ENCODE measurements at regions not wholly inside any gene's neighbourhood (a gene's known extent, or its start where the extent isn't known, plus 50 kb on each side); places are given as distances from the start of the nearest gene placed in this dataset.

- no peaks in the 10 kb centered on the region for H4K20me1 ChIP-seq (replicated peaks; ENCODE audit: control insufficient read depth, insufficient read depth, low read length)
- DNase-seq (ENCODE audit: extremely low read depth in 1 of 4, low spot score in 3 of 4): no peak
- H3K4me1 ChIP-seq (replicated peaks in 1 of 2; ENCODE audit: control insufficient read depth in 2 of 2, insufficient read depth in 2 of 2, low read length in 2 of 2): no peaks in the 10 kb centered on the region; a peak in 1 of 5 replicates
- no peaks in the 10 kb centered on the region for H3K9me1 ChIP-seq (ENCODE audit: control insufficient read depth, insufficient read depth, low read length)
- CTCF ChIA-PET (ENCODE audit: low intra/inter-chr PET ratio): no interaction called here
- no peak overlapping the region for H3K4me2 ChIP-seq (ENCODE audit: insufficient read depth, low read length)
- POLR2A ChIA-PET: no interaction called here
- WGBS (ENCODE audit: insufficient coverage, low coverage, missing lambda C conversion rate): 3% methylated on average over 3 of the region's 3 CpGs
- no peak overlapping the region for H3K27ac ChIP-seq (ENCODE audit: extremely low read depth, low read depth, low read length)
- H3K79me2 ChIP-seq (ENCODE audit: control insufficient read depth, insufficient read depth, low read length): no peaks in the 10 kb centered on the region
- intact Hi-C loops (cut with micrococcal nuclease): no loop called here
- H3K9ac ChIP-seq (ENCODE audit: insufficient read depth in 1 of 2, low read depth in 2 of 2, low read length in 2 of 2): no peak overlapping the region
- no peak for FAIRE-seq
- in situ Hi-C loops (cut with MboI): no loop called here
- no peak for ATAC-seq
- H3K9me3 ChIP-seq (replicated peaks; ENCODE audit: control insufficient read depth, insufficient read depth, low read depth, low read length): no peaks in the 10 kb centered on the region
- H3K36me3 ChIP-seq (ENCODE audit: control insufficient read depth, insufficient read depth, low read length): no peaks in the 10 kb centered on the region
- no TSS peak for BruUV-seq (replicated peaks)
- no peak overlapping the region for H2AFZ ChIP-seq (ENCODE audit: low read depth, low read length)
- H3K27me3 ChIP-seq (ENCODE audit: control insufficient read depth in 2 of 2, insufficient read depth in 2 of 2, low read length in 2 of 2): peaks cover 7 to 15% of the 10 kb centered on the region in 2 experiments; a peak in 4 of 5 replicates
- no peak overlapping the region for H3K4me3 ChIP-seq
- TF ChIP-seq ZEB2 (IDR thresholded peaks at IDR 0.05) (no peak), ZC3H8 (IDR thresholded peaks at IDR 0.05) (no peak), RFX1 (IDR thresholded peaks at IDR 0.05) (no peak), CEBPG (CRISPR knock-in tag; IDR thresholded peaks at IDR 0.05) (no peak), CEBPG (tag; conservative IDR thresholded peaks at IDR 0.05 in 1 of 2, IDR thresholded peaks at IDR 0.05 in 1 of 2) (no peak), GTF2A2 (tag; IDR thresholded peaks at IDR 0.05) (no peak), MITF (IDR thresholded peaks at IDR 0.05) (no peak), GTF2F1 (IDR thresholded peaks at IDR 0.05; ENCODE audit: low read depth, low read length) (no peak), POLR2AphosphoS2 (IDR thresholded peaks at IDR 0.05; ENCODE audit: low read length) (no peak), ZNF23 (CRISPR knock-in tag; IDR thresholded peaks at IDR 0.05) (no peak), KLF13 (tag; IDR thresholded peaks at IDR 0.05; ENCODE audit: borderline replicate concordance, low read depth) (no peak), NFIX (CRISPR knock-in tag; IDR thresholded peaks at IDR 0.05; ENCODE audit: low read depth) (no peak), IRF2 (CRISPR knock-in tag; IDR thresholded peaks at IDR 0.05) (no peak)
- TF ChIP-seq, protein P1, sequence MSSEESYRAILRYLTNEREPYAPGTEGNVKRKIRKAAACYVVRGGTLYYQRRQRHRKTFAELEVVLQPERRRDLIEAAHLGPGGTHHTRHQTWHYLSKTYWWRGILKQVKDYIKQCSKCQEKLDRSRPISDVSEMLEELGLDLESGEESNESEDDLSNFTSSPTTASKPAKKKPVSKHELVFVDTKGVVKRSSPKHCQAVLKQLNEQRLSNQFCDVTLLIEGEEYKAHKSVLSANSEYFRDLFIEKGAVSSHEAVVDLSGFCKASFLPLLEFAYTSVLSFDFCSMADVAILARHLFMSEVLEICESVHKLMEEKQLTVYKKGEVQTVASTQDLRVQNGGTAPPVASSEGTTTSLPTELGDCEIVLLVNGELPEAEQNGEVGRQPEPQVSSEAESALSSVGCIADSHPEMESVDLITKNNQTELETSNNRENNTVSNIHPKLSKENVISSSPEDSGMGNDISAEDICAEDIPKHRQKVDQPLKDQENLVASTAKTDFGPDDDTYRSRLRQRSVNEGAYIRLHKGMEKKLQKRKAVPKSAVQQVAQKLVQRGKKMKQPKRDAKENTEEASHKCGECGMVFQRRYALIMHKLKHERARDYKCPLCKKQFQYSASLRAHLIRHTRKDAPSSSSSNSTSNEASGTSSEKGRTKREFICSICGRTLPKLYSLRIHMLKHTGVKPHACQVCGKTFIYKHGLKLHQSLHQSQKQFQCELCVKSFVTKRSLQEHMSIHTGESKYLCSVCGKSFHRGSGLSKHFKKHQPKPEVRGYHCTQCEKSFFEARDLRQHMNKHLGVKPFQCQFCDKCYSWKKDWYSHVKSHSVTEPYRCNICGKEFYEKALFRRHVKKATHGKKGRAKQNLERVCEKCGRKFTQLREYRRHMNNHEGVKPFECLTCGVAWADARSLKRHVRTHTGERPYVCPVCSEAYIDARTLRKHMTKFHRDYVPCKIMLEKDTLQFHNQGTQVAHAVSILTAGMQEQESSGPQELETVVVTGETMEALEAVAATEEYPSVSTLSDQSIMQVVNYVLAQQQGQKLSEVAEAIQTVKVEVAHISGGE (CRISPR knock-in tag; IDR thresholded peaks at IDR 0.05): no peak
- TF ChIP-seq, protein P2, sequence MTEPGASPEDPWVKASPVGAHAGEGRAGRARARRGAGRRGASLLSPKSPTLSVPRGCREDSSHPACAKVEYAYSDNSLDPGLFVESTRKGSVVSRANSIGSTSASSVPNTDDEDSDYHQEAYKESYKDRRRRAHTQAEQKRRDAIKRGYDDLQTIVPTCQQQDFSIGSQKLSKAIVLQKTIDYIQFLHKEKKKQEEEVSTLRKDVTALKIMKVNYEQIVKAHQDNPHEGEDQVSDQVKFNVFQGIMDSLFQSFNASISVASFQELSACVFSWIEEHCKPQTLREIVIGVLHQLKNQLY (CRISPR knock-in tag; conservative IDR thresholded peaks at IDR 0.05): no peak
Measured at GRCh38 chr5:68949256-68949655, 144.6 kb upstream of the SLC30A5 start.

Measured in K562 (cell line).